ENCODE measurements at regions not wholly inside any gene's neighbourhood (a gene's known extent, or its start where the extent isn't known, plus 50 kb on each side); places are given as distances from the start of the nearest gene placed in this dataset.
"Not testable (repeated sequence)": the region's sequence is repeated elsewhere in the genome, so short reads cannot be mapped to it uniquely, and the experiment has no call there.

DNA sequence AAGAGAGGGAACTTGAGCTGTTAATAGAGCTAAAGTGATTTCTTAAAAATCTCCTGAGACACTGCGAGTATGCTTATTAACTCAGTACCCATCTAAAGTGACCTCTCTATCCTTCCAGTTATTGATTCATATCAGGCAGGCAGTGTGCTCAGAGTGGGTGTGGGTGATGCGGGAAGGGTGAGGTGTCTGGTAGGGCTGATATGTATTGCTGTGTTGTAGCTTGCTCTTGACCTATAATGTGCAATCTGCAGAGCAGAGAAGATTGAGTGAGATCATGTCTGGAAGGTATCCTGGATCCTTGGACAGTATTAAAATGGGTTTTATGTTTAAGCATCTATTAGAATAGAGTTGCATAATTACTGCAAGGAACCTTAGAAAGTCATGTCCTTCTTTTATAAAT lies 71.9 kb upstream of the SEC22B start:
- not testable (repeated sequence) for H3K9me3 ChIP-seq (ENCODE audit: insufficient read depth, low read depth, low read length); H3K4me1 ChIP-seq (ENCODE audit: insufficient read depth, low read length)
- WGBS, result no CpG with 5 or more reads among the region's 2 CpGs

DNA sequence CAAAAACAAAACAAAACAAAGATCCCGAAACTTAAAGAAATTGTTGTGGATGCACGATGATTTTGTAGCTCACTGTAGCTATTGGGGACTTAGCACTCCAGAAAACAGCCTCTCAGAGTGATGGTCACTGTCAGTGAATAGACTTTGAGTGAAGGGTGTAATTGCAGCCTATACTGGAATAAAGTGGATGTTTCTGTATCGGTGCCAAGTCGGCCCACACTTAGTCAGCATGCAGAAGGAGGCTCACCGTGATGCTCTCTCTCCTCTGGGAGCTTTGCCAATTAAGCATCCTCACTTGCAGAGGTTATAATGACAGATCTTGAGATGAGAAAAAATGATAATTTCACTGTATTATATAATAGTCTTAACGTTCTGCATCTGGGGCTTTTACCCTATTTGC lies 67.5 kb upstream of the SEC22B start:
- H3K27me3 ChIP-seq (ENCODE audit: insufficient read depth, low read length); H3K36me3 ChIP-seq (ENCODE audit: insufficient read depth, low read length); H3K9me3 ChIP-seq (ENCODE audit: insufficient read depth, low read depth, low read length); H3K4me3 ChIP-seq (ENCODE audit: low read length); H3K9ac ChIP-seq (ENCODE audit: low read depth, low read length); H3K4me1 ChIP-seq (ENCODE audit: insufficient read depth, low read length); H3K27ac ChIP-seq (ENCODE audit: low read depth, low read length): not testable (repeated sequence)
- no CpG with 5 or more reads among the region's 6 CpGs for whole genome bisulfite sequencing

More for the DNA sequence above, 71.9 kb upstream of the SEC22B start:
- H3K36me3 ChIP-seq (ENCODE audit: insufficient read depth, low read length); H3K27ac ChIP-seq (ENCODE audit: low read depth, low read length); H3K4me3 ChIP-seq (ENCODE audit: low read length); H3K9ac ChIP-seq (ENCODE audit: low read depth, low read length); H3K27me3 ChIP-seq (ENCODE audit: insufficient read depth, low read length): not testable (repeated sequence)

DNA sequence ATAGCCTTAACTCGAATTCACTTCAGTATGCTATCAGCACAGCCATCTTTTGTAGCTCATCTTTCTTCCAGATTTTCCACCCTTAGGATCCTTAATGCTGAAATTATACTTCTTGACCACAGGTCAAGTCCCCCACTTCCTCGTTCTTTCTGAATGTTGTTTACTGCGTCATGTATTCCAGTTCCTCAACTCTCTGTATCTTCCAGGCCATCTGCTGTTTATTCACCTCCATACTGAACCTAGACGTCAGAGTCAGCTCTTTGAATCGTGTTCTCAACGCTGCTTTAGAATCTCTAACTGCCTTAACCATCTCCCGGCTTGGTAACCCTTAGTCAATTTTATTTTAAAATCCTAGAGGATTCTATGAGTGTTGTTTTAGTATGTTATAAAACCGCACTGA lies 66.3 kb upstream of the SEC22B start:
- H3K4me1 ChIP-seq (ENCODE audit: insufficient read depth, low read length); H3K36me3 ChIP-seq (ENCODE audit: insufficient read depth, low read length); H3K27me3 ChIP-seq (ENCODE audit: insufficient read depth, low read length); H3K9me3 ChIP-seq (ENCODE audit: insufficient read depth, low read depth, low read length); H3K27ac ChIP-seq (ENCODE audit: low read depth, low read length); H3K4me3 ChIP-seq (ENCODE audit: low read length); H3K9ac ChIP-seq (ENCODE audit: low read depth, low read length): not testable (repeated sequence)
- no CpG with 5 or more reads among the region's 8 CpGs for WGBS

DNA sequence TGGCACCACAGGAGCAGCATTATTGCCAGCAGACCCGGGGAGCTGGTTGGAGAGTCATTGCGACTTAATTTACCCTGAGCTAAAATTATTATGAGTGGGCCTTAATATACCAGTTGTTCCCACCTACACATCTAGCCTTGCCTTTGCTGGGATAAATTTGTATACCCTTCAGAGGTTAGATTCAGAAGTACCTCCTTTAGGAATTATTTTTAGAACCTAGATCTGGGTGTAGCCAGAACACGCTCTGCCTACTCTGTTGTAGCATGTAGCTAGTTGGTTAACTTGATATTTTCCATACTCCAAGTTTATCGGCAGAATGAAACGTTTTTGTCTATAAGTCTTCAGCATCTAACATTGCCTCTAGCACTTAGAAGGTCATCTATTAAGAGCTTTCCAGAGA lies 65.5 kb upstream of the SEC22B start:
- no CpG with 5 or more reads among the region's 5 CpGs for WGBS
- not testable (repeated sequence) for H3K27ac ChIP-seq (ENCODE audit: low read depth, low read length); H3K9me3 ChIP-seq (ENCODE audit: insufficient read depth, low read depth, low read length); H3K4me3 ChIP-seq (ENCODE audit: low read length); H3K27me3 ChIP-seq (ENCODE audit: insufficient read depth, low read length); H3K9ac ChIP-seq (ENCODE audit: low read depth, low read length); H3K4me1 ChIP-seq (ENCODE audit: insufficient read depth, low read length); H3K36me3 ChIP-seq (ENCODE audit: insufficient read depth, low read length)

DNA sequence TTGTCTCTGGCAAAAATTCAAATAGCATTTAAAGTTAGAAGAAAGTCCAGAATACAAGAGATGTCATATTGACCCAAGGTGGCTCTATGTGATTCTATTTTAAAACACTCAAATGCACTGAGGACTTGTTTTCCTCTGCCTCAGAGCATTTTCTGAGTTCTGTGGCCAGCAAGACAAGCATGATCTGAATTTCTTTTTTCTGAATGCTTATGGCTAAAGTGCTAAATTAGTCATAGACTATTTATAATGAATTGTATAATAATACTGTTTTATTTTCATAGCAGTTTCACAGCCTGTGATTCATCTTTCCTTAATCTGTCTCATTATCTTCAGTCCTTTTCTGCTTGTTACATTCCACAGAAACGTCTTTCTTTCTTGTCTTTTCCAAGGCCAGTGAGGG lies 63.9 kb upstream of the SEC22B start:
- no CpG with 5 or more reads among the region's 1 CpG for WGBS
- H3K36me3 ChIP-seq (ENCODE audit: insufficient read depth, low read length), result not testable (repeated sequence)

DNA sequence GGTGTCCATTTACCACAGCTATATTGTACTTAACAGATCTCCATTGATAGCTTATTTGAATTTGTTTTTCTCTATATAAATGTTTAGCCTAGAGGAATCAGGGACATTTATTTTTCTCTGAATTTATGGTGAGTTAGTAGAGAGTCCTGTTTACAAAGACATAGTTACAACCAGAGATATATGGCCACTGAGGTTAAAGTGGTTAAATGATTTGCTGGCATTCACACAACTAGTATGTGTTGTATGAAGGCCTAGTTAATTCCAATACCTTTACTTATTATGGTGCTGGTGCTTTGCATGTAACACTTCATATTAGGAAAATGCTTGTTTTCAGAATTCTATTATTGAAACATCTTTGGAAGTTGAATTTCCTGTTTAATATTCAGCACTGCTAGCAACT lies 63.0 kb upstream of the SEC22B start:
- not testable (repeated sequence) for H3K9me3 ChIP-seq (ENCODE audit: insufficient read depth, low read depth, low read length); H3K27ac ChIP-seq (ENCODE audit: low read depth, low read length); H3K27me3 ChIP-seq (ENCODE audit: insufficient read depth, low read length); H3K4me3 ChIP-seq (ENCODE audit: low read length); H3K36me3 ChIP-seq (ENCODE audit: insufficient read depth, low read length); H3K9ac ChIP-seq (ENCODE audit: low read depth, low read length); H3K4me1 ChIP-seq (ENCODE audit: insufficient read depth, low read length)

More for the DNA sequence above, 63.9 kb upstream of the SEC22B start:
- H3K27ac ChIP-seq (ENCODE audit: low read depth, low read length); H3K27me3 ChIP-seq (ENCODE audit: insufficient read depth, low read length); H3K9me3 ChIP-seq (ENCODE audit: insufficient read depth, low read depth, low read length); H3K9ac ChIP-seq (ENCODE audit: low read depth, low read length); H3K4me3 ChIP-seq (ENCODE audit: low read length); H3K4me1 ChIP-seq (ENCODE audit: insufficient read depth, low read length): not testable (repeated sequence)

DNA sequence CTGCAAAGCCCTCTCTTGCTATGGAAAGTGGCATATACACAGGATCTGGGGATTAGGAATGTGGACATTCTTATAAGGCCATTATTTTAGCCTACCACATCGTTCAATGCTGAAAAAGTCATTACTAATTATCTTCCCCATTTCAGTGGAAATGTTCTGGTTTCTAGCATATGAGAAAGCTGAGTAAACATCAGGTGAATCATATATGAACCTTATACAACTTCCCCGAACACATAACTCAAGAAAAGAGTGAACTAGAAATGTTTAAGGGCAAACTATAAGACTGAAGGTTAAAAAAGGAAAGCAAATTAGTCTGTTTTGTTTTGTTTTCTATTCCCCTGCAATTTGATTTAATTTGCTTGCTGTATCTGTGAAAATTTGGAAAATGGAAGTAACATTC lies 62.5 kb upstream of the SEC22B start:
- not testable (repeated sequence) for H3K9ac ChIP-seq (ENCODE audit: low read depth, low read length); H3K27ac ChIP-seq (ENCODE audit: low read depth, low read length); H3K27me3 ChIP-seq (ENCODE audit: insufficient read depth, low read length); H3K4me1 ChIP-seq (ENCODE audit: insufficient read depth, low read length); H3K36me3 ChIP-seq (ENCODE audit: insufficient read depth, low read length); H3K4me3 ChIP-seq (ENCODE audit: low read length); H3K9me3 ChIP-seq (ENCODE audit: insufficient read depth, low read depth, low read length)
- no CpG with 5 or more reads among the region's 2 CpGs for WGBS

DNA sequence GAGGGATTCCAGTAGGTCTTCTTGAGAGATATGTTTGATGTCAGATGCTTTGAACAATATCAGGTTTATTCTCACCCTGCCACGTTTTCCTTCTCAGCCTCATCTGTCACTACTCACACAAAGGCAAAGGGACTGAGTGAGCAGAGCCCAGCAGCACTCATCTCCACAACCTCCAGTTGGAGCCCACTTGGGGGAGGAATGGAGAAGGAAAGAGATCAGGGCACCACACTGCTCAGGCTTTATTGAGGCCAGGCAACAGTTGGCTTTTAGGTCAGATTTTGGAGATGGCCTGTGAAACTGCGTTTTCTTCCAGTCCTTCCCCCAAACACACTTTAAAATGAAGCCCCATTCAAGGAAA lies 57.3 kb upstream of the SEC22B start:
- H3K4me3 ChIP-seq (ENCODE audit: low read length); H3K4me1 ChIP-seq (ENCODE audit: insufficient read depth, low read length); H3K27ac ChIP-seq (ENCODE audit: low read depth, low read length); H3K9me3 ChIP-seq (ENCODE audit: insufficient read depth, low read depth, low read length); H3K27me3 ChIP-seq (ENCODE audit: insufficient read depth, low read length); H3K9ac ChIP-seq (ENCODE audit: low read depth, low read length); H3K36me3 ChIP-seq (ENCODE audit: insufficient read depth, low read length): not testable (repeated sequence)
- no CpG with 5 or more reads among the region's 2 CpGs for WGBS

DNA sequence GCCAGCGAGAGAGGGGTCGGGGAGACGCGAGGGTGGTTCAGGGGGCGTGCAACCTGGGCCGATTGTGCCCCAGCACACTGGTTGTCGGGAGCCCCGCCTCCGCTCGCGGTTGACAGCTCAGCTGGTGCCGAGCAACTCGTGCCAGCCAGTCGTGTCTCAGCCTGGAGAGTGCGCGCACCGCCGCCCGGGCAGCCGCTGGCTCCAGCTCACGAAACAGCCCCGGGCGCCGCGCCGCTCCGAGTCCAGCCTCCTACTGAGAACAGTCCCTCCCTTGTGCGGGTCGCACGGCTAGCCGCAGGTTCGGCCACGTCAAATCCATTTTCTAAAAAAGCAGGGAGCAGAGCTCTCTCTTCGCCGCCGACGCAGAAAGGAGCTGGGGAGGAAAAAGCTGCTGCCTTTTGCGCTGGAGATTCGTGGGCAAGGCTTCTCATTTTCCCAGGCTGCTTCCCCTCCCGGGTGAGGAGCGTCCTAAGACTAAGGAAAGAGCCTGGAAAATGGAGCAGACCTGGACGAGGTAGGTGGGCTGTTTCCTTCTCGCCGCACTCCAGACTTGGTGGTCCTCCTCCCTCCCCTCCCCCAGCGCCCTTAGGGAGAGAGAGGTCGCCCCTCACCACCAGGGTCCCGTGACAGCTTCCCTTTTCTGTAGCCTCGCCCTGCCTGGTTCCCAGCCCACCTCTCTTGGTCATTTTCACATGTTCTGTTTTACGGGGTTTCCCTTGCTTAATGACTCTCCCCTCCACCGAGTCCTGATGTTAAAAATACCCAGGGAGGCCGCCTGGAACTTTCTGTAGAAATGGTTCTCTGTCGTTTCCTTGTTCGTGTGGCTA lies 56.7 kb upstream of the SEC22B start:
- not testable (repeated sequence) for H3K9ac ChIP-seq (ENCODE audit: low read depth, low read length); H3K36me3 ChIP-seq (ENCODE audit: insufficient read depth, low read length); H3K4me1 ChIP-seq (ENCODE audit: insufficient read depth, low read length); H3K9me3 ChIP-seq (ENCODE audit: insufficient read depth, low read depth, low read length); H3K27ac ChIP-seq (ENCODE audit: low read depth, low read length); H3K27me3 ChIP-seq (ENCODE audit: insufficient read depth, low read length); H3K4me3 ChIP-seq (ENCODE audit: low read length)
- WGBS, result no CpG with 5 or more reads among the region's 53 CpGs

DNA sequence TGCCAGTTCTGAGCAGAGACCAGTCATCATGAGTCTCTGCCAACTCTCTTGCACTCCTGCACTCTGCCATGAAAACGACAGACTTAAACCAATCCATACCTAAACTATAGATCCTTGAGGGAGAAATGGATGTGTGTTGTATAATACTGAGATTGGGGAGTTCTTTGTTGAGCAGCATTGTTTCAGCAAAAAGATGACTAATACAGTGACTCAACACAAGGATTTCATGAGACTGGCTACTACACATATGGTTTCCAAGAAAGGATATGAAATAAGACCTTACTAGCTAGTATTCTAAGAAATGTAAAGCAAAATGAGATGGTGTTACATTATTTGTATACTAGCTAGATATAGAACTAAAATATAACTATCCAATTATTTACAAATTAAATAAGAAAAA lies 53.5 kb upstream of the SEC22B start:
- not testable (repeated sequence) for H3K9me3 ChIP-seq (ENCODE audit: insufficient read depth, low read depth, low read length); H3K4me1 ChIP-seq (ENCODE audit: insufficient read depth, low read length); H3K4me3 ChIP-seq (ENCODE audit: low read length); H3K27me3 ChIP-seq (ENCODE audit: insufficient read depth, low read length); H3K9ac ChIP-seq (ENCODE audit: low read depth, low read length); H3K27ac ChIP-seq (ENCODE audit: low read depth, low read length); H3K36me3 ChIP-seq (ENCODE audit: insufficient read depth, low read length)
- no CpG with 5 or more reads among the region's 1 CpG for WGBS
